LNCAP (cell line): ENCODE measurements at regions not wholly inside any gene's neighbourhood (a gene's known extent, or its start where the extent isn't known, plus 50 kb on each side); places are given as distances from the start of the nearest gene placed in this dataset.

Source experiments
- CTCF ChIP-seq: fragments of 450-650 bp; IDR thresholded peaks from 2 replicates; pipeline ENCODE4 v1.5.1; 2017; ENCODE audit warnings: mild to moderate bottlenecking

GRCh38 chr21:38968887-38969543, 163.3 kb downstream of the ETS2 start:
- no peak for TF ChIP-seq CTCF

GRCh38 chr21:38965910-38966504, 160.3 kb downstream of the ETS2 start:
- TF ChIP-seq CTCF: no peak

- TF ChIP-seq CTCF: no peak
Observed at GRCh38 chr21:38965241-38965640, 159.5 kb downstream of the ETS2 start.

GRCh38 chr21:38963006-38963405, 157.3 kb downstream of the ETS2 start:
- TF ChIP-seq CTCF: no peak

GRCh38 chr21:38960251-38960650, 154.5 kb downstream of the ETS2 start:
- TF ChIP-seq CTCF: no peak

GRCh38 chr21:38959692-38960061, 153.9 kb downstream of the ETS2 start:
- no peak for TF ChIP-seq CTCF

GRCh38 chr21:38958940-38959691, 153.4 kb downstream of the ETS2 start:
- TF ChIP-seq CTCF: no peak
